Activated naive CD4-positive, alpha-beta T cell treated with anti-CD3 and anti-CD28 coated beads, Interleukin-2, amount 10 ng/mL, durations not matched to agents 7 days and 5 days (primary cell): ENCODE measurements at regions not wholly inside any gene's neighbourhood (a gene's known extent, or its start where the extent isn't known, plus 50 kb on each side); places are given as distances from the start of the nearest gene placed in this dataset.
"Not testable (repeated sequence)": the region's sequence is repeated elsewhere in the genome, so short reads cannot be mapped to it uniquely, and the experiment has no call there.

Source experiments
- CTCF ChIA-PET: fragments of 350-600 bp; sonication (Branson Sonifier 250); formaldehyde crosslinking; loops from one replicate; lab custom pipeline; 2021; ENCODE audit warnings: antibody characterized with exemption; lab: Charles Lee
- DNase-seq: peaks from one replicate; pipeline ENCODE4 v3.0.0-alpha.2; 2020
- H3K27ac Mint-ChIP-seq: one replicate; pipeline ENCODE4 v1.8.0; 2021; ENCODE audit warnings: mild to moderate bottlenecking, moderate library complexity, mixed read lengths
- H3K27me3 Mint-ChIP-seq: one replicate; pipeline ENCODE4 v1.8.0; 2021; ENCODE audit warnings: mild to moderate bottlenecking, mixed read lengths
- H3K36me3 Mint-ChIP-seq: one replicate; pipeline ENCODE4 v1.8.0; 2021; ENCODE audit warnings: mixed read lengths
- H3K4me1 Mint-ChIP-seq: one replicate; pipeline ENCODE4 v1.8.0; 2021; ENCODE audit warnings: mixed read lengths
- H3K4me3 Mint-ChIP-seq: one replicate; pipeline ENCODE4 v1.8.0; 2021; ENCODE audit warnings: mild to moderate bottlenecking, moderate library complexity, mixed read lengths
- H3K9me3 Mint-ChIP-seq: one replicate; pipeline ENCODE4 v1.8.0; 2021; ENCODE audit warnings: mixed read lengths

- H3K4me3 Mint-ChIP-seq, result no peak overlapping the region
- no peak overlapping the region for H3K27ac Mint-ChIP-seq
- H3K36me3 Mint-ChIP-seq, result no peaks in the 10 kb centered on the region
- no peaks in the 10 kb centered on the region for H3K27me3 Mint-ChIP-seq
- no peaks in the 10 kb centered on the region for H3K9me3 Mint-ChIP-seq
- no peaks in the 10 kb centered on the region for H3K4me1 Mint-ChIP-seq
- DNase-seq, result no peak
- CTCF ChIA-PET, result no interaction called here
Observed at GRCh38 chrX:3521396-3521795, 174.9 kb upstream of the MXRA5 start.

GRCh38 chrX:3520982-3521381, 174.5 kb upstream of the MXRA5 start:
- no peaks in the 10 kb centered on the region for H3K4me1 Mint-ChIP-seq
- H3K27ac Mint-ChIP-seq, result no peak overlapping the region
- no peaks in the 10 kb centered on the region for H3K9me3 Mint-ChIP-seq
- H3K27me3 Mint-ChIP-seq, result no peaks in the 10 kb centered on the region
- no peak for DNase-seq
- no peak overlapping the region for H3K4me3 Mint-ChIP-seq
- H3K36me3 Mint-ChIP-seq, result no peaks in the 10 kb centered on the region
- CTCF ChIA-PET, result no interaction called here

- H3K4me3 Mint-ChIP-seq, result no peak overlapping the region
- DNase-seq, result no peak
- no peaks in the 10 kb centered on the region for H3K36me3 Mint-ChIP-seq
- no peak overlapping the region for H3K27ac Mint-ChIP-seq
- H3K4me1 Mint-ChIP-seq, result no peaks in the 10 kb centered on the region
- H3K9me3 Mint-ChIP-seq, result no peaks in the 10 kb centered on the region
- CTCF ChIA-PET, result no interaction called here
- H3K27me3 Mint-ChIP-seq, result no peaks in the 10 kb centered on the region
Observed at GRCh38 chrX:3520458-3520857, 174.0 kb upstream of the MXRA5 start.

GRCh38 chrX:3519384-3519783, 172.9 kb upstream of the MXRA5 start:
- H3K4me1 Mint-ChIP-seq, DNase-seq, CTCF ChIA-PET, H3K9me3 Mint-ChIP-seq, H3K27ac Mint-ChIP-seq, H3K4me3 Mint-ChIP-seq, H3K36me3 Mint-ChIP-seq, H3K27me3 Mint-ChIP-seq: not testable (repeated sequence)

GRCh38 chrX:3518870-3519269, 172.4 kb upstream of the MXRA5 start:
- no peaks in the 10 kb centered on the region for H3K9me3 Mint-ChIP-seq
- H3K27ac Mint-ChIP-seq, result no peak overlapping the region
- H3K27me3 Mint-ChIP-seq, result no peaks in the 10 kb centered on the region
- DNase-seq, result no peak
- CTCF ChIA-PET, result no interaction called here
- H3K4me1 Mint-ChIP-seq, result no peaks in the 10 kb centered on the region
- no peak overlapping the region for H3K4me3 Mint-ChIP-seq
- no peaks in the 10 kb centered on the region for H3K36me3 Mint-ChIP-seq

GRCh38 chrX:3516051-3516541, 169.6 kb upstream of the MXRA5 start:
- Mint-ChIP-seq H3K27ac (no peak overlapping the region), H3K4me1 (no peaks in the 10 kb centered on the region), H3K4me3 (no peak overlapping the region), H3K27me3 (no peaks in the 10 kb centered on the region), H3K9me3 (no peaks in the 10 kb centered on the region), H3K36me3 (no peaks in the 10 kb centered on the region)
- DNase-seq, result no peak
- CTCF ChIA-PET, result no interaction called here

GRCh38 chrX:3514996-3515395, 168.5 kb upstream of the MXRA5 start:
- Mint-ChIP-seq H3K27me3 (no peaks in the 10 kb centered on the region), H3K27ac (no peak overlapping the region)
- CTCF ChIA-PET, result no interaction called here

GRCh38 chrX:3512150-3512549, 165.7 kb upstream of the MXRA5 start:
- H3K27ac Mint-ChIP-seq, H3K9me3 Mint-ChIP-seq, H3K4me3 Mint-ChIP-seq, H3K4me1 Mint-ChIP-seq, H3K27me3 Mint-ChIP-seq, H3K36me3 Mint-ChIP-seq: not testable (repeated sequence)
- CTCF ChIA-PET, result interaction anchor here (0.7 to 1.2 kb wide), 2 partner anchors 270 to 302 kb away, joined by 3 read pairs; no protein-coding TSS in a partner anchor
- peak; percentile 20 for DNase-seq

More at GRCh38 chrX:3514996-3515395, 168.5 kb upstream of the MXRA5 start:
- no peak for DNase-seq
- H3K4me1 Mint-ChIP-seq, result no peaks in the 10 kb centered on the region
- no peak overlapping the region for H3K4me3 Mint-ChIP-seq
- H3K9me3 Mint-ChIP-seq, result no peaks in the 10 kb centered on the region
- no peaks in the 10 kb centered on the region for H3K36me3 Mint-ChIP-seq

- H3K4me3 Mint-ChIP-seq, result no peak overlapping the region
- H3K27ac Mint-ChIP-seq, result no peak overlapping the region
- H3K27me3 Mint-ChIP-seq, result no peaks in the 10 kb centered on the region
- H3K4me1 Mint-ChIP-seq, result no peaks in the 10 kb centered on the region
- DNase-seq, result no peak
- H3K36me3 Mint-ChIP-seq, result no peaks in the 10 kb centered on the region
- H3K9me3 Mint-ChIP-seq, result no peaks in the 10 kb centered on the region
- CTCF ChIA-PET, result no interaction called here
Observed at GRCh38 chrX:3509934-3510333, 163.5 kb upstream of the MXRA5 start.

- Mint-ChIP-seq H3K9me3 (no peaks in the 10 kb centered on the region), H3K27ac (no peak overlapping the region), H3K27me3 (no peaks in the 10 kb centered on the region), H3K4me3 (no peak overlapping the region), H3K4me1 (no peaks in the 10 kb centered on the region), H3K36me3 (no peaks in the 10 kb centered on the region)
- CTCF ChIA-PET, result no interaction called here
- DNase-seq, result no peak
Observed at GRCh38 chrX:3504916-3505315, 158.5 kb upstream of the MXRA5 start.

GRCh38 chrX:3501833-3502535, 155.5 kb upstream of the MXRA5 start:
- CTCF ChIA-PET, result no interaction called here
- Mint-ChIP-seq H3K9me3 (no peaks in the 10 kb centered on the region), H3K36me3 (no peaks in the 10 kb centered on the region), H3K4me1 (no peaks in the 10 kb centered on the region), H3K4me3 (no peak overlapping the region), H3K27ac (no peak overlapping the region), H3K27me3 (no peaks in the 10 kb centered on the region)
- DNase-seq, result no peak

- H3K27ac Mint-ChIP-seq, DNase-seq, H3K27me3 Mint-ChIP-seq, CTCF ChIA-PET, H3K4me1 Mint-ChIP-seq, H3K4me3 Mint-ChIP-seq, H3K9me3 Mint-ChIP-seq, H3K36me3 Mint-ChIP-seq: not testable (repeated sequence)
Observed at GRCh38 chrX:3495836-3496769, 149.7 kb upstream of the MXRA5 start.

- CTCF ChIA-PET, result no interaction called here
- H3K36me3 Mint-ChIP-seq, result no peaks in the 10 kb centered on the region
- no peaks in the 10 kb centered on the region for H3K4me1 Mint-ChIP-seq
- no peak overlapping the region for H3K4me3 Mint-ChIP-seq
- H3K27me3 Mint-ChIP-seq, result peaks cover 4% of the 10 kb centered on the region
- no peaks in the 10 kb centered on the region for H3K9me3 Mint-ChIP-seq
- no peak for DNase-seq
- no peak overlapping the region for H3K27ac Mint-ChIP-seq
Observed at GRCh38 chrX:3493605-3494004, 147.2 kb upstream of the MXRA5 start.

GRCh38 chrX:3485727-3486126, 139.3 kb upstream of the MXRA5 start:
- Mint-ChIP-seq H3K4me3 (no peak overlapping the region), H3K27me3 (no peaks in the 10 kb centered on the region), H3K4me1 (no peaks in the 10 kb centered on the region), H3K9me3 (no peaks in the 10 kb centered on the region), H3K27ac (no peak overlapping the region), H3K36me3 (no peaks in the 10 kb centered on the region)
- no peak for DNase-seq
- CTCF ChIA-PET, result no interaction called here

- Mint-ChIP-seq H3K27me3 (no peaks in the 10 kb centered on the region), H3K9me3 (no peaks in the 10 kb centered on the region), H3K4me3 (no peak overlapping the region), H3K36me3 (no peaks in the 10 kb centered on the region), H3K4me1 (no peaks in the 10 kb centered on the region), H3K27ac (no peak overlapping the region)
- DNase-seq, result no peak
- CTCF ChIA-PET, result no interaction called here
Observed at GRCh38 chrX:3479026-3479425, 132.6 kb upstream of the MXRA5 start.
